Fibroblast of lung (primary cell): ENCODE measurements at regions not wholly inside any gene's neighbourhood (a gene's known extent, or its start where the extent isn't known, plus 50 kb on each side); places are given as distances from the start of the nearest gene placed in this dataset.

ENCODE experiments used
- DNase-seq, 2 donors: peaks; one replicate each; pipeline versions ENCODE4 v3.0.0 to v3.0.0-alpha.2; 2010; ENCODE audit warnings: low read depth in 2 of 2
- H2AFZ ChIP-seq: 2 replicates; pipeline ENCODE4 v1.5.1; 2012; ENCODE audit warnings: low read length, control low read depth, inconsistent platforms
- H3K27ac ChIP-seq: 2 replicates; pipeline ENCODE4 v1.5.1; 2011; ENCODE audit warnings: low read length, control low read depth; ENCODE audit not compliant: insufficient read depth
- H3K27me3 ChIP-seq: 2 replicates; pipeline ENCODE4 v1.5.1; 2011; ENCODE audit warnings: mild to moderate bottlenecking, low read length; ENCODE audit not compliant: control insufficient read depth, insufficient read depth
- H3K36me3 ChIP-seq: 2 replicates; pipeline ENCODE4 v1.5.1; 2011; ENCODE audit warnings: low read length; ENCODE audit not compliant: control insufficient read depth, insufficient read depth
- H3K4me1 ChIP-seq: 2 replicates; pipeline ENCODE4 v1.5.1; 2011; ENCODE audit warnings: low read length; ENCODE audit not compliant: control insufficient read depth, insufficient read depth; ENCODE audit errors: extremely low read depth
- H3K4me2 ChIP-seq: 2 replicates; pipeline ENCODE4 v1.5.1; 2011; ENCODE audit warnings: low read length, control low read depth; ENCODE audit not compliant: insufficient read depth; ENCODE audit errors: extremely low read depth
- H3K4me3 ChIP-seq, 4 experiments: fragments of 200-600 bp in 1 of 4; sonication (generic) in 1 of 4; replicated peaks in 1 of 4; 2 replicates each; pipeline ENCODE4 v1.5.1; 2011 to 2016; ENCODE audit warnings: low read length in 4 of 4, low read depth in 3 of 4, mild to moderate bottlenecking in 3 of 4, control low read depth in 2 of 4, inconsistent platforms in 1 of 4, mixed read lengths in 1 of 4; ENCODE audit not compliant: insufficient read depth in 1 of 4; ENCODE audit errors: control extremely low read depth in 1 of 4
- H3K79me2 ChIP-seq: 2 replicates; pipeline ENCODE4 v1.5.1; 2012; ENCODE audit warnings: mild to moderate bottlenecking, low read length, inconsistent platforms; ENCODE audit not compliant: control insufficient read depth, insufficient read depth
- H3K9ac ChIP-seq: 2 replicates; pipeline ENCODE4 v1.5.1; 2011; ENCODE audit warnings: mild to moderate bottlenecking, low read length, control low read depth; ENCODE audit not compliant: insufficient read depth
- H3K9me3 ChIP-seq: 2 replicates; pipeline ENCODE4 v1.5.1; 2012; ENCODE audit warnings: low read depth, low read length; ENCODE audit not compliant: control insufficient read depth, insufficient read depth
- H4K20me1 ChIP-seq: 2 replicates; pipeline ENCODE4 v1.5.1; 2011; ENCODE audit warnings: low read length; ENCODE audit not compliant: control insufficient read depth, insufficient read depth; ENCODE audit errors: extremely low read depth
- EZH2 ChIP-seq: IDR thresholded peaks from 2 replicates; pipeline ENCODE4 v1.5.1; 2012; ENCODE audit warnings: low read length, control low read depth, mild to moderate bottlenecking; ENCODE audit errors: missing control alignments
- TF ChIP-seq, protein P1 (sequence below), 2 donors: IDR thresholded peaks in 1 of 2; conservative IDR thresholded peaks in 1 of 2; 1 replicate in 1 of 2; 2 replicates in 1 of 2; pipeline ENCODE4 v1.5.1; 2011 to 2012; ENCODE audit warnings: low read length in 2 of 2, control low read depth in 1 of 2, inconsistent platforms in 1 of 2, low read depth in 1 of 2, mild to moderate bottlenecking in 1 of 2

DNA sequence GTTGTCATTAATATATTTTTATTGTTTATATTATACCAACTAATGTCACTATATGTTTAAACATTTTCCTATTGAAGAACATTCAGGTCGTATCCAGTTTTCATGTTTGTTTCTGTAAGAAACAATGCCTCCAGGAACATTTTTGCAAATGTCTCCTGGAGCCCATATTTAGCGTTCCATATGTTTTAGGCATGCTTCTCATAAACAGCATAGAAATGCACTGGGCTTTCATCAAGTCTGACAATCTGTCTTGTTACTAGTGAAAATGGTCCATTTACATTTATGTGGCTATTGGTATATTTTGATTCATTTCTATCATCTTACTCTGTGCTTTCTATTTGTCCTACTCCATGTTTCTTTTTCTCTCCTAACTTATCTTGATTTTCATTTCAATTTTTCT lies 431.7 kb downstream of the TFAP2A start:
- Histone ChIP-seq H3K79me2 (no peaks in the 10 kb centered on the region), H3K27ac (no peak overlapping the region), H3K4me1 (no peaks in the 10 kb centered on the region), H3K4me3 (no peak overlapping the region), H3K9ac (no peak overlapping the region), H3K9me3 (no peaks in the 10 kb centered on the region), H2AFZ (no peak overlapping the region), H4K20me1 (no peaks in the 10 kb centered on the region), H3K27me3 (no peaks in the 10 kb centered on the region), H3K36me3 (no peaks in the 10 kb centered on the region), H3K4me2 (no peak overlapping the region)
- TF ChIP-seq, protein P1, sequence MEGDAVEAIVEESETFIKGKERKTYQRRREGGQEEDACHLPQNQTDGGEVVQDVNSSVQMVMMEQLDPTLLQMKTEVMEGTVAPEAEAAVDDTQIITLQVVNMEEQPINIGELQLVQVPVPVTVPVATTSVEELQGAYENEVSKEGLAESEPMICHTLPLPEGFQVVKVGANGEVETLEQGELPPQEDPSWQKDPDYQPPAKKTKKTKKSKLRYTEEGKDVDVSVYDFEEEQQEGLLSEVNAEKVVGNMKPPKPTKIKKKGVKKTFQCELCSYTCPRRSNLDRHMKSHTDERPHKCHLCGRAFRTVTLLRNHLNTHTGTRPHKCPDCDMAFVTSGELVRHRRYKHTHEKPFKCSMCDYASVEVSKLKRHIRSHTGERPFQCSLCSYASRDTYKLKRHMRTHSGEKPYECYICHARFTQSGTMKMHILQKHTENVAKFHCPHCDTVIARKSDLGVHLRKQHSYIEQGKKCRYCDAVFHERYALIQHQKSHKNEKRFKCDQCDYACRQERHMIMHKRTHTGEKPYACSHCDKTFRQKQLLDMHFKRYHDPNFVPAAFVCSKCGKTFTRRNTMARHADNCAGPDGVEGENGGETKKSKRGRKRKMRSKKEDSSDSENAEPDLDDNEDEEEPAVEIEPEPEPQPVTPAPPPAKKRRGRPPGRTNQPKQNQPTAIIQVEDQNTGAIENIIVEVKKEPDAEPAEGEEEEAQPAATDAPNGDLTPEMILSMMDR (conservative IDR thresholded peaks at IDR 0.05 in 1 of 2, IDR thresholded peaks at IDR 0.05 in 1 of 2; ENCODE audit: low read depth in 1 of 2, low read length in 2 of 2): no peak
- no peak for TF ChIP-seq EZH2
- DNase-seq: no peak

DNA sequence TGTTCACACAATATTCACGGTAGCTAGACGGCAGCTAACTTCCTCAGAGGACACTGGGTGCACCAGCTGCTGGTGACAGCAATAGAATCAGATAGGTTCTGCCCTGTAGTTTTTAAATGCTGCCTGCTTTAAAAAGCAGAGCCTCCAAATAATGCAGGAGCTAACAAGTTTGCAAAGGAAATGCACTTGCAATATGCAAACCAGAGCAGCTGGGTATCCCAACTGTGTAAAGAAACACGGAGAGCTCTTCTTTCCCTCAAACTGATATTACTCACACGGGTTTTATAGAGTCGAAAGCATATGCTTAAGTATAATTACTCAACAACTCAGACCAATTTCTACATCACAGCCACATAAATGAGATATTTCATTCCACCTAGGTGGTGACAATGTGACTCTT lies 432.7 kb downstream of the TFAP2A start:
- no peak overlapping the region for H3K9ac ChIP-seq
- H3K9me3 ChIP-seq: no peaks in the 10 kb centered on the region
- H4K20me1 ChIP-seq: no peaks in the 10 kb centered on the region
- H2AFZ ChIP-seq: no peak overlapping the region
- DNase-seq: no peak
- H3K4me3 ChIP-seq: no peak overlapping the region
- no peaks in the 10 kb centered on the region for H3K36me3 ChIP-seq
- no peaks in the 10 kb centered on the region for H3K27me3 ChIP-seq
- TF ChIP-seq, protein P1 (conservative IDR thresholded peaks at IDR 0.05 in 1 of 2, IDR thresholded peaks at IDR 0.05 in 1 of 2; ENCODE audit: low read depth in 1 of 2, low read length in 2 of 2): no peak
- TF ChIP-seq EZH2: no peak
- no peak overlapping the region for H3K27ac ChIP-seq
- H3K4me1 ChIP-seq: no peaks in the 10 kb centered on the region
- H3K4me2 ChIP-seq: no peak overlapping the region
- no peaks in the 10 kb centered on the region for H3K79me2 ChIP-seq

DNA sequence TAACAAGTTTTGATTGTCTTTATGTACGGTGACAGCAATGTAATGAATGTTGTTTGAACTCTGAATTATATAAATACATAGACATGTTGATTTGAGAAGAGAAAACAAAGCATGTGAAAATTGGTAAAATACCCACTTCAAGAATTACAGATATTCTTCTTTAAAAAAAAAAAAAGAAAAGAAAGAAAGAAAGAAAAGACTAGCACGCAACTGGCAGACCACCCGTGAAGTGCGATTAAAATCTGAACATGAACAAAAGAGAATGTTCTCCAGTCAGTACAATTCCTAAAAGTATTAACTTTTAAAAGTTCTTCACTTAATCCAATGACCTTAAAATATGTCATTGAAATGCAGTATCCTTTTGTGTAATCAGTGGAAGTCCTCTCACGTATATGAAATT lies 434.9 kb downstream of the TFAP2A start:
- no peaks in the 10 kb centered on the region for H3K79me2 ChIP-seq
- no peak overlapping the region for H2AFZ ChIP-seq
- no peaks in the 10 kb centered on the region for H3K9me3 ChIP-seq
- no peaks in the 10 kb centered on the region for H3K27me3 ChIP-seq
- no peaks in the 10 kb centered on the region for H4K20me1 ChIP-seq
- no peak overlapping the region for H3K27ac ChIP-seq
- H3K4me2 ChIP-seq: no peak overlapping the region
- H3K4me1 ChIP-seq: no peaks in the 10 kb centered on the region
- no peak for DNase-seq
- TF ChIP-seq, protein P1 (conservative IDR thresholded peaks at IDR 0.05 in 1 of 2, IDR thresholded peaks at IDR 0.05 in 1 of 2; ENCODE audit: low read depth in 1 of 2, low read length in 2 of 2): no peak
- TF ChIP-seq EZH2: no peak
- H3K4me3 ChIP-seq: no peak overlapping the region
- no peak overlapping the region for H3K9ac ChIP-seq
- H3K36me3 ChIP-seq: no peaks in the 10 kb centered on the region
